ENCODE measurements at regions not wholly inside any gene's neighbourhood (a gene's known extent, or its start where the extent isn't known, plus 50 kb on each side); places are given as distances from the start of the nearest gene placed in this dataset.

GRCh38 chr5:173785866-173786265 lies 102.3 kb upstream of the CPEB4 start:
- H3K27ac ChIP-seq, result no peak overlapping the region
- no peaks in the 10 kb centered on the region for H3K36me3 ChIP-seq
- ATAC-seq (ENCODE audit: low FRiP score in 2 of 2) (no peak), DNase-seq (no peak)
- no peaks in the 10 kb centered on the region for H3K9me3 ChIP-seq
- peaks cover 16 to 34% (median 24%) of the 10 kb centered on the region in 4 donors for H3K4me1 ChIP-seq
- TF ChIP-seq POLR2A (IDR thresholded peaks at IDR 0.05), result no peak
- no peak for TF ChIP-seq CTCF (IDR thresholded peaks at IDR 0.05)
- TF ChIP-seq EP300 (IDR thresholded peaks at IDR 0.05), result no peak
- TF ChIP-seq POLR2AphosphoS5 (IDR thresholded peaks at IDR 0.05), result no peak
- 92 to 95% methylated on average over 3 of the region's 3 CpGs for WGBS, 2 donors
- H3K27me3 ChIP-seq, result no peaks in the 10 kb centered on the region
- H3K4me3 ChIP-seq, result no peak overlapping the region

- H3K36me3 ChIP-seq, result no peaks in the 10 kb centered on the region
- no peak overlapping the region for H3K4me3 ChIP-seq
- no peak for DNase-seq
- WGBS, 2 donors, result 76 to 85% methylated on average over 10 of the region's 10 CpGs
- no peaks in the 10 kb centered on the region for H3K9me3 ChIP-seq
- TF ChIP-seq POLR2A (IDR thresholded peaks at IDR 0.05) (no peak), POLR2AphosphoS5 (IDR thresholded peaks at IDR 0.05) (no peak), CTCF (IDR thresholded peaks at IDR 0.05) (peak in 1 of 6 experiments; percentile 9)
- ATAC-seq (ENCODE audit: low FRiP score in 2 of 2), result no peak
- H3K27me3 ChIP-seq, result no peaks in the 10 kb centered on the region
- no peak overlapping the region for H3K27ac ChIP-seq
- H3K4me1 ChIP-seq, result peaks cover 12 to 27% (median 17%) of the 10 kb centered on the region in 4 donors
Observed at GRCh38 chr5:173786286-173787187, 101.6 kb upstream of the CPEB4 start.

- DNase-seq, result peak in 1 of 2 donors; percentile 59
- peak in 1 of 2 donors; percentile 67 for ATAC-seq (ENCODE audit: low FRiP score in 2 of 2)
- Histone ChIP-seq H3K4me1 (peaks cover 0 to 18% (median 6%) of the 10 kb centered on the region in 4 donors), H3K36me3 (no peaks in the 10 kb centered on the region), H3K27me3 (no peaks in the 10 kb centered on the region), H3K27ac (no peak overlapping the region), H3K9me3 (no peaks in the 10 kb centered on the region), H3K4me3 (no peak overlapping the region)
- TF ChIP-seq EP300 (IDR thresholded peaks at IDR 0.05), result no peak
- no peak for TF ChIP-seq POLR2A (IDR thresholded peaks at IDR 0.05)
- TF ChIP-seq POLR2AphosphoS5 (IDR thresholded peaks at IDR 0.05), result no peak
- no peak for TF ChIP-seq CTCF (IDR thresholded peaks at IDR 0.05)
- 60 to 75% methylated on average over 11 of the region's 11 CpGs for WGBS, 2 donors
Observed at GRCh38 chr5:173789031-173789920, 98.9 kb upstream of the CPEB4 start.

- no peak for DNase-seq
- Histone ChIP-seq H3K9me3 (no peaks in the 10 kb centered on the region), H3K27ac (no peak overlapping the region), H3K4me3 (no peak overlapping the region), H3K27me3 (no peaks in the 10 kb centered on the region), H3K4me1 (peaks cover 0 to 19% (median 10%) of the 10 kb centered on the region in 4 donors), H3K36me3 (no peaks in the 10 kb centered on the region)
- WGBS, 2 donors, result 86 to 87% methylated on average over 11 of the region's 11 CpGs
- TF ChIP-seq CTCF (IDR thresholded peaks at IDR 0.05), result no peak
- TF ChIP-seq EP300 (IDR thresholded peaks at IDR 0.05), result no peak
- no peak for TF ChIP-seq POLR2A (IDR thresholded peaks at IDR 0.05)
- TF ChIP-seq POLR2AphosphoS5 (IDR thresholded peaks at IDR 0.05), result no peak
- no peak for ATAC-seq (ENCODE audit: low FRiP score in 2 of 2)
Observed at GRCh38 chr5:173790177-173790719, 97.9 kb upstream of the CPEB4 start.

Measured in upper lobe of left lung (tissue), 6 donors.